ENCODE measurements at regions not wholly inside any gene's neighbourhood (a gene's known extent, or its start where the extent isn't known, plus 50 kb on each side); places are given as distances from the start of the nearest gene placed in this dataset.

DNA sequence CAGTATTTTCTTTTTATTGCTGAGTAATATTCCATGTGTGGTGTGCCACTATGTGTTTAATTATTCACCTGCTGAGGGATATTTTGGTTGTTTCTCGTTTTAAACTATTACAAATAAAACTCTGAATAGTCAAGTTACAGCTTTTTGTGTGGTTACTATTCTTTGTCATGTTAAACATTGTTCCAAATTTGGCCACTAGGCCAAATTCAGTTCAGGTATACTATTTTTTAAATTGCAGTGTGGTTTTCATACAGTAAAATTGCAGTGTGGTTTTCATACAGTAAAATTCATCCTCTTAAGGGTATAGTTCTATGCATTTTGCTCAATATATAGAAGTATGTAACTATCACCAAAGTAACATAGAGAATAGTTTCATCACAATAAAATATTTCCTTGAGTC, 97.4 kb upstream of the FAM3C start:
- no peaks in the 10 kb centered on the region for H3K9me3 ChIP-seq
- no peak for DNase-seq (ENCODE audit: low spot score)
- H3K4me3 ChIP-seq = no peak overlapping the region
- no peak overlapping the region for H3K27ac ChIP-seq
- intact Hi-C loops (cut with DNase I) = no loop called here
- H3K27me3 ChIP-seq (replicated peaks; ENCODE audit: insufficient read depth) = no peaks in the 10 kb centered on the region
- H3K4me1 ChIP-seq (replicated peaks) = no peaks in the 10 kb centered on the region
- WGBS = 47% methylated on average over 1 of the region's 1 CpG
- H3K36me3 ChIP-seq = no peaks in the 10 kb centered on the region
- no peak for TF ChIP-seq POLR2A (IDR thresholded peaks at IDR 0.05)
- TF ChIP-seq, protein P1, sequence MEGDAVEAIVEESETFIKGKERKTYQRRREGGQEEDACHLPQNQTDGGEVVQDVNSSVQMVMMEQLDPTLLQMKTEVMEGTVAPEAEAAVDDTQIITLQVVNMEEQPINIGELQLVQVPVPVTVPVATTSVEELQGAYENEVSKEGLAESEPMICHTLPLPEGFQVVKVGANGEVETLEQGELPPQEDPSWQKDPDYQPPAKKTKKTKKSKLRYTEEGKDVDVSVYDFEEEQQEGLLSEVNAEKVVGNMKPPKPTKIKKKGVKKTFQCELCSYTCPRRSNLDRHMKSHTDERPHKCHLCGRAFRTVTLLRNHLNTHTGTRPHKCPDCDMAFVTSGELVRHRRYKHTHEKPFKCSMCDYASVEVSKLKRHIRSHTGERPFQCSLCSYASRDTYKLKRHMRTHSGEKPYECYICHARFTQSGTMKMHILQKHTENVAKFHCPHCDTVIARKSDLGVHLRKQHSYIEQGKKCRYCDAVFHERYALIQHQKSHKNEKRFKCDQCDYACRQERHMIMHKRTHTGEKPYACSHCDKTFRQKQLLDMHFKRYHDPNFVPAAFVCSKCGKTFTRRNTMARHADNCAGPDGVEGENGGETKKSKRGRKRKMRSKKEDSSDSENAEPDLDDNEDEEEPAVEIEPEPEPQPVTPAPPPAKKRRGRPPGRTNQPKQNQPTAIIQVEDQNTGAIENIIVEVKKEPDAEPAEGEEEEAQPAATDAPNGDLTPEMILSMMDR (IDR thresholded peaks at IDR 0.05) = peak in 1 of 4 experiments; percentile 26

DNA sequence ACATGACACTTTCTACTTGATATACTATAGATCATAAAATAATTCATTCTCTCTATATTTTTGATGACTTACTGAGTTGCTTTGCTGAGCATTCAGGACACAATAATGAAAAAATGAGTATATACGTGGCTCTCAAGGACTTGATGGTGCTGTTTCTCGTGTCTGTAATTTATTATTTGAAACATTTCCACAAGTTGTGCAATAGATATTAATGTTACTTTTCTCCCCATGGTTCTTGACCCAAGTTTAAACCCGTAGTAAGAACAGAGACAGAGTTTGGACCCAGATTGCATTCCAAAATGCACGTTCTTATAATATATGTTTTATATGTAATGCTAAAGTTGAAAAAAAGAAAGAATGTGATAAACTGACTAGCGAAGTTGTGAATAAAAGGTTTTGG, 94.2 kb upstream of the FAM3C start:
- no peak for TF ChIP-seq POLR2A (IDR thresholded peaks at IDR 0.05)
- no peak for TF ChIP-seq POLR2AphosphoS5 (IDR thresholded peaks at IDR 0.05)
- TF ChIP-seq, protein P1 (IDR thresholded peaks at IDR 0.05) = no peak
- no peak for DNase-seq (ENCODE audit: low spot score)
- Histone ChIP-seq H3K4me3 (no peak overlapping the region), H3K9me3 (no peaks in the 10 kb centered on the region), H3K36me3 (no peaks in the 10 kb centered on the region), H3K4me1 (replicated peaks) (no peaks in the 10 kb centered on the region), H3K27ac (no peak overlapping the region), H3K27me3 (replicated peaks; ENCODE audit: insufficient read depth) (no peaks in the 10 kb centered on the region)
- intact Hi-C loops (cut with DNase I) = no loop called here
- 90% methylated on average over 5 of the region's 5 CpGs for WGBS

DNA sequence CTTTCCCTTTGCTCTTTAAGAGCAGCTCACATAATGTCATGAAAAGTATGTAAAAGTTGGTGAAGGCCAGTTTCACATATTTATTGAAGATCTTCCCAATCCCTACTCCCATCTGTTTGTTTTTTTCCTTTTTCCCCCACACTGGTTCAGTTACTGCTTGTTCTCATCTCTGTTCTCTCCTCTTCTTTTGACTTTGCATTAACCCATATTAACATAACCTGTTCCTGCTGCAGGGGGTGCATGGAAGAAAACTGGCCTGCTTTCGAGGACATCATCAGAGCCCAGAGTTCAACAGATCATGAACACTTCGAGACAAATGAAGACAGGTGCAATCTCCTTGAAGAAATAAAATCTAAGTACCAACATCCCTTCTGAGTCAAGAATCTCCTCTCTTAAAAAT, 93.3 kb upstream of the FAM3C start:
- no peak overlapping the region for H3K27ac ChIP-seq
- no peaks in the 10 kb centered on the region for H3K9me3 ChIP-seq
- 90% methylated on average over 2 of the region's 2 CpGs for WGBS
- no peak overlapping the region for H3K4me3 ChIP-seq
- H3K36me3 ChIP-seq = no peaks in the 10 kb centered on the region
- no peaks in the 10 kb centered on the region for H3K4me1 ChIP-seq (replicated peaks)
- no peaks in the 10 kb centered on the region for H3K27me3 ChIP-seq (replicated peaks; ENCODE audit: insufficient read depth)
- DNase-seq (ENCODE audit: low spot score) = no peak
- TF ChIP-seq, protein P1 (IDR thresholded peaks at IDR 0.05) = no peak
- TF ChIP-seq POLR2AphosphoS5 (IDR thresholded peaks at IDR 0.05) = no peak
- no peak for TF ChIP-seq POLR2A (IDR thresholded peaks at IDR 0.05)
- intact Hi-C loops (cut with DNase I) = no loop called here

DNA sequence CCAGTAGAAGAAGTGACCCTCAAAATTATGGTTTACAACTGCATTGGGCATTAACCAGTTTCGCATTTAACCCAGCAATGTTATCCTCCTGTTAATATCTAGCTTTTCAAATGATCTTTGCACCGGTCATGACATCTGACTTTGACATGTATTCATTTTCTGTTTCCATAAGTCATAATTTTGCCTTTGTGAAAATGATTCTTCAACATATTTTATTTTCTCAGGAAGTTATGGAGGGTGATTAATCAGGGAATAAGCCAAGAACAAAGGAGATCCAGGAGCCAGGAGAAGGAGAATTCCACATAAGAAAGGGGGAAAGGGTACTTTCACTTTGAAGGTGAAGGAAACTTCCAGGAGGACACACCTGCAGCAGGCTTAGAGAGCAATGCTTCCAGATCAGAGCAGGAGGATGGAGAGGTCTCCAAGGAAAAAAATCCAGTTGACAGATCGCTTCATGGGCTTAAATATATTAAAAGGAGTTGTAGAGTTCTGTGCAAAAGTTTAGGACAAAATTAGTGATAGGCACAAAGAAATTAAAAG, 92.1 kb upstream of the FAM3C start:
- no peak for TF ChIP-seq POLR2A (IDR thresholded peaks at IDR 0.05)
- TF ChIP-seq, protein P1 (IDR thresholded peaks at IDR 0.05) = no peak
- no peak for TF ChIP-seq POLR2AphosphoS5 (IDR thresholded peaks at IDR 0.05)
- intact Hi-C loops (cut with DNase I) = no loop called here
- H3K4me1 ChIP-seq (replicated peaks) = no peaks in the 10 kb centered on the region

DNA sequence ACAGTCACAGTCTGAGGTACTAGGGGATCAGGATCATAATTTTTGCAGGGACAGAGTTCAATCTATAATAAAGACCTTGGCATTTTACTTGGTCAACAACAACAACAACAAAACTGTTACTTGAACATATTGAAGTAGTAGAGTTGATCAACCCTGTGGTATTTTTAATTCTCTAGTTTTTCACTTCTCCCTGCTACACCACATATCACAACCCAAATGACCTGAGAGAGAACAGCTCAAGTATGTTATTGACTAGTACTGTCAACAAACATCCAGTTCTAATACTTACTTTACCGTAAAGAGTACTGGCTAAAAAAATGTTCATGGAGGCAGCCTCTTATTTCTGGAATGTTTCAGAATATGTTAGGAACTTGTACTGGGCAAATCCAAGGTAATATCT, 90.5 kb upstream of the FAM3C start:
- Histone ChIP-seq H3K4me3 (no peak overlapping the region), H3K9me3 (no peaks in the 10 kb centered on the region), H3K27me3 (replicated peaks; ENCODE audit: insufficient read depth) (no peaks in the 10 kb centered on the region), H3K36me3 (no peaks in the 10 kb centered on the region), H3K27ac (no peak overlapping the region), H3K4me1 (replicated peaks) (no peaks in the 10 kb centered on the region)
- no peak for TF ChIP-seq POLR2A (IDR thresholded peaks at IDR 0.05)
- TF ChIP-seq, protein P1 (IDR thresholded peaks at IDR 0.05) = no peak
- no peak for TF ChIP-seq POLR2AphosphoS5 (IDR thresholded peaks at IDR 0.05)
- WGBS = 89% methylated on average over 1 of the region's 1 CpG
- no peak for DNase-seq (ENCODE audit: low spot score)
- intact Hi-C loops (cut with DNase I) = no loop called here

More for the DNA sequence above, 92.1 kb upstream of the FAM3C start:
- no peak overlapping the region for H3K4me3 ChIP-seq
- H3K27ac ChIP-seq = no peak overlapping the region
- no peaks in the 10 kb centered on the region for H3K36me3 ChIP-seq
- 92% methylated on average over 3 of the region's 3 CpGs for WGBS
- no peaks in the 10 kb centered on the region for H3K27me3 ChIP-seq (replicated peaks; ENCODE audit: insufficient read depth)
- no peaks in the 10 kb centered on the region for H3K9me3 ChIP-seq
- no peak for DNase-seq (ENCODE audit: low spot score)
